HG02981 (cell line): ENCODE measurements at regions not wholly inside any gene's neighbourhood (a gene's known extent, or its start where the extent isn't known, plus 50 kb on each side); places are given as distances from the start of the nearest gene placed in this dataset.

Source experiments
- ATAC-seq: cut with Tn5 transposase; IDR thresholded peaks from one replicate; pipeline ENCODE4 v1.9.1; 2021; ENCODE audit warnings: mild to moderate bottlenecking, moderate library complexity; ENCODE audit not compliant: unreplicated experiment

- ATAC-seq, result no peak
Observed at GRCh38 chr6:23330632-23331031, 761.3 kb downstream of the HDGFL1 start.

- no peak for ATAC-seq
Observed at GRCh38 chr6:23334360-23334759, 765.0 kb downstream of the HDGFL1 start.

- no peak for ATAC-seq
Observed at GRCh38 chr6:23335894-23336293, 766.5 kb downstream of the HDGFL1 start.

GRCh38 chr6:23339268-23339667 is 769.9 kb downstream of the HDGFL1 start:
- ATAC-seq, result no peak

- ATAC-seq, result no peak
Observed at GRCh38 chr6:23340271-23340670, 770.9 kb downstream of the HDGFL1 start.

GRCh38 chr6:23343610-23344306 is 774.4 kb downstream of the HDGFL1 start:
- no peak for ATAC-seq

- ATAC-seq, result no peak
Observed at GRCh38 chr6:23348185-23348584, 777.8 kb upstream of the NRSN1 start.

GRCh38 chr6:23349521-23350147 is 776.4 kb upstream of the NRSN1 start:
- no peak for ATAC-seq

GRCh38 chr6:23350752-23351453 is 775.1 kb upstream of the NRSN1 start:
- ATAC-seq, result no peak

GRCh38 chr6:23354004-23354403 is 772.0 kb upstream of the NRSN1 start:
- no peak for ATAC-seq

- ATAC-seq, result no peak
Observed at GRCh38 chr6:23357185-23357766, 768.7 kb upstream of the NRSN1 start.

- ATAC-seq, result no peak
Observed at GRCh38 chr6:23365732-23366131, 760.3 kb upstream of the NRSN1 start.

- ATAC-seq, result no peak
Observed at GRCh38 chr6:23367311-23367710, 758.7 kb upstream of the NRSN1 start.

- no peak for ATAC-seq
Observed at GRCh38 chr6:23368557-23368956, 757.5 kb upstream of the NRSN1 start.

GRCh38 chr6:23370051-23370450 is 756.0 kb upstream of the NRSN1 start:
- no peak for ATAC-seq

- no peak for ATAC-seq
Observed at GRCh38 chr6:23371132-23371915, 754.7 kb upstream of the NRSN1 start.

- no peak for ATAC-seq
Observed at GRCh38 chr6:23377830-23378229, 748.2 kb upstream of the NRSN1 start.

- no peak for ATAC-seq
Observed at GRCh38 chr6:23380465-23380864, 745.5 kb upstream of the NRSN1 start.

GRCh38 chr6:23388086-23388783 is 737.8 kb upstream of the NRSN1 start:
- ATAC-seq, result no peak

- ATAC-seq, result no peak
Observed at GRCh38 chr6:23389386-23389785, 736.6 kb upstream of the NRSN1 start.
